ENCODE measurements at regions not wholly inside any gene's neighbourhood (a gene's known extent, or its start where the extent isn't known, plus 50 kb on each side); places are given as distances from the start of the nearest gene placed in this dataset.
A peak's percentile ranks its signal among the peaks of the same experiment; 100 is the strongest.

DNA sequence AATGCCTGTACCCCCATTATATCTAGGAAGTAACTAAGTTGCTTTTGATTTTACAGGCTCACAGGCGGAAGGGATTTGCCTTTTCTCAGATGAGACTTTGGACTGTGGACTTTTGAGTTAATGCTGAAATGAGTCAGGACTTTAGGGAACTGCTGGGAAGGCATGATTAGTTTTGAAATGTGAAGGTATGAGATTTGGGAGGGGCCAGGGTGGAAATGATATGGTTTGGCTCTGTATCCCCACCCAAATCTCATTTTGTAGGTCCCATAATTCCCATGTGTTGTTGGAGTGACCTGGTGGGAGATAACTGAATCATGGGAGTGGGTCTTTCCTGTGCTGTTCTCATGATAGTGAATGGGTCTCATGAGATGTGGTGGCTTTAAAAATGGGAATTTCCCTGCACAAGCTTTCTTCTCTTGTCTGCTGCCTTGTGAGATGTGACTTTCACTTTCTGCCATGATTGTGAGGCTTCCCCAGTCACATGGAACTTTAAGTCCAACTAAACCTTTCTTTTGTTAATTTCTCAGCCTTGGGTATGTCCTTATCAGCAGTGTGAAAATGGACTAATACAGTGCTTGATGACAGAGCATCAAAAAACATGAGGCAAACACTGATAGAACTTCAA, 1119.5 kb downstream of the PLA2G4A start:
- H3K27ac ChIP-seq = no peak overlapping the region
- H3K9ac ChIP-seq (ENCODE audit: insufficient read length) = no peak overlapping the region
- DNase-seq (ENCODE audit: low read depth, low spot score) = no peak
- TF ChIP-seq POLR2AphosphoS5 (IDR thresholded peaks at IDR 0.05; ENCODE audit: borderline replicate concordance, low read depth, low read length) (no peak), FOXP2 (optimal IDR thresholded peaks at IDR 0.05; ENCODE audit: control extremely low read depth, extremely low read length, insufficient read depth) (no peak), EZH2 (IDR thresholded peaks at IDR 0.05) (no peak)
- H3K4me3 ChIP-seq = no peak overlapping the region
- no peaks in the 10 kb centered on the region for H3K36me3 ChIP-seq (ENCODE audit: insufficient read depth, low read length)
- H3K9me3 ChIP-seq (ENCODE audit: low read depth, low read length) = no peaks in the 10 kb centered on the region

DNA sequence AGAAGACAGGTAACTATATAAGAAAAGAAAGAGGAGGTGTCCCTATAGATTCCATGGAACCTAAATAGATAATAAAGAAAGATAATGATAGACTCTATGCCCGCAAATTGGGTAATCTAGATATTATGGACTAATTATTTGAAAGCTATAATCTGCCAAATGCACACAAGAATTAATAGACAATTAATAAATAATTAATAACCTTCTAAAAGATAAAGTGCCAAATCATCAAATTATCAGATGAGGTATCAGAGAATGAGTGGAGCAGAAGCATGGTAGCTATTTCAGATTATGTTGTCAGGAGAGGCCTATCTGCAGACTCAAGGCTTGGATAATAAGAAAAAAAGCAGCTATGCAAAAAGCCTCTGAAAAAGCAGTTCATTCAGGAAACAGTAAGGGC, 1120.8 kb downstream of the PLA2G4A start:
- Histone ChIP-seq H3K4me3 (no peak overlapping the region), H3K9me3 (ENCODE audit: low read depth, low read length) (no peaks in the 10 kb centered on the region), H3K9ac (ENCODE audit: insufficient read length) (no peak overlapping the region), H3K36me3 (ENCODE audit: insufficient read depth, low read length) (no peaks in the 10 kb centered on the region), H3K27ac (no peak overlapping the region)
- TF ChIP-seq FOXP2 (optimal IDR thresholded peaks at IDR 0.05; ENCODE audit: control extremely low read depth, extremely low read length, insufficient read depth) = no peak
- no peak for TF ChIP-seq POLR2AphosphoS5 (IDR thresholded peaks at IDR 0.05; ENCODE audit: borderline replicate concordance, low read depth, low read length)
- no peak for TF ChIP-seq EZH2 (IDR thresholded peaks at IDR 0.05)
- no peak for DNase-seq (ENCODE audit: low read depth, low spot score)

DNA sequence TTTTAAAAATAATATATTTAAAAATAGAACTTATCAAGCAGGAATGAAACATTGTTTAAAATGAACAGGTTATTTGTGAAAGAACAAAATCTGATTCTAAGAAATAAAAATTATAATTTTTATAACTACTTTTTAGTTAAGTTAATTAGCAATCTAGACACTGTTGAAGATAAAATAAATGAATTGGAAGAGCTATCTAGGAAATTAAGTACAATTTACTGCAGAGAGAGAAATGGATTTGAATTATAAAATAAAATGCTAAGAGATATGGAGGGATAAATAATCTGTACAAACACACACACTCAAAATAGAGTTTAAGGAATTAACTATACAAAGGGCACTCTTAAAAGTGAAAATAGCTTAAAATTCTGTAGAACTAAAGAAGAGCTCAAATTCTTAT, 1123.1 kb downstream of the PLA2G4A start:
- TF ChIP-seq FOXP2 (optimal IDR thresholded peaks at IDR 0.05; ENCODE audit: control extremely low read depth, extremely low read length, insufficient read depth) (no peak), EZH2 (IDR thresholded peaks at IDR 0.05) (no peak), POLR2AphosphoS5 (IDR thresholded peaks at IDR 0.05; ENCODE audit: borderline replicate concordance, low read depth, low read length) (no peak)
- DNase-seq (ENCODE audit: low read depth, low spot score) = no peak
- H3K27ac ChIP-seq = no peak overlapping the region
- no peaks in the 10 kb centered on the region for H3K36me3 ChIP-seq (ENCODE audit: insufficient read depth, low read length)
- no peak overlapping the region for H3K9ac ChIP-seq (ENCODE audit: insufficient read length)
- H3K4me3 ChIP-seq = no peak overlapping the region
- no peaks in the 10 kb centered on the region for H3K9me3 ChIP-seq (ENCODE audit: low read depth, low read length)

DNA sequence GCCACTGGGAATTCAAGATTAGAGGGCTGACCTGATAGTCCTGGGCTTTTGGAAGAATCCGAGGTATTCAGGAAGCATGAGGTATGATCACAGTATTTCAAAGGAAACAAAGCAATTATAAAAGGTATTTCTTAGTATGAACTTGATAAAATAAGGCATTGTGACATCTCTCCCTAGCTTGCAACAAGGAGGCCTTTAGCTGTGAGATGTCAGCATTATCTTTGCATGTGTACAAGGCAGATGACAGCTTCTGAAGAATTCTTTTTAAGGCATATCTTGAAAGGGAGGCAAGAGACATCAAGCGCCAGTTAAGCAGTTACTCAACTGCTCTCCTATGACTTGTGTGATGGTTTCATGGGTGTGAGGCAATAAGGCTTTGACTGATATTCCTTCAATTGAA, 1123.7 kb downstream of the PLA2G4A start:
- no peaks in the 10 kb centered on the region for H3K36me3 ChIP-seq (ENCODE audit: insufficient read depth, low read length)
- H3K9me3 ChIP-seq (ENCODE audit: low read depth, low read length) = no peaks in the 10 kb centered on the region
- no peak for TF ChIP-seq EZH2 (IDR thresholded peaks at IDR 0.05)
- no peak overlapping the region for H3K4me3 ChIP-seq
- H3K27ac ChIP-seq = no peak overlapping the region
- DNase-seq (ENCODE audit: low read depth, low spot score) = no peak
- no peak overlapping the region for H3K9ac ChIP-seq (ENCODE audit: insufficient read length)

DNA sequence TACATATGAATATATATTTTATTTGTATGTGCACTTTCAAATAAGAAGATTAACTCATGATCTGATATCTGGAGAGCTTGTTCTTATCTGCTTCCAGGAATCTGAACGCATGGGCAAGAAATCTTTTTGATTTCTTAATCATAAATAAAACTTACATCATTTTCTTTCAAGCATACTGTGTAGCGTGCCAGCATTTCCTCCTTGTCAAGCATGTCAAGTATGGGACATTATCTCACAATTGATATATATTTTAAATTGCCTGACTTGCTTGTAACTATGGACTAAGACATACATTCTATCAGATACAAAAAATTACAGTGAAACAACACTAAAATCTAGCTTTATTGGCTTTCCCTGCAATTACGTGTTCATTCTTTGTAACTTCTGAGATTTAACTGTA, 1128.2 kb downstream of the PLA2G4A start:
- Histone ChIP-seq H3K36me3 (ENCODE audit: insufficient read depth, low read length) (no peaks in the 10 kb centered on the region), H3K27ac (no peak overlapping the region), H3K9ac (ENCODE audit: insufficient read length) (no peak overlapping the region), H3K9me3 (ENCODE audit: low read depth, low read length) (no peaks in the 10 kb centered on the region), H3K4me3 (no peak overlapping the region)
- DNase-seq (ENCODE audit: low read depth, low spot score) = peak; percentile 16
- TF ChIP-seq EZH2 (IDR thresholded peaks at IDR 0.05) = no peak
- no peak for TF ChIP-seq POLR2AphosphoS5 (IDR thresholded peaks at IDR 0.05; ENCODE audit: borderline replicate concordance, low read depth, low read length)
- no peak for TF ChIP-seq FOXP2 (optimal IDR thresholded peaks at IDR 0.05; ENCODE audit: control extremely low read depth, extremely low read length, insufficient read depth)

DNA sequence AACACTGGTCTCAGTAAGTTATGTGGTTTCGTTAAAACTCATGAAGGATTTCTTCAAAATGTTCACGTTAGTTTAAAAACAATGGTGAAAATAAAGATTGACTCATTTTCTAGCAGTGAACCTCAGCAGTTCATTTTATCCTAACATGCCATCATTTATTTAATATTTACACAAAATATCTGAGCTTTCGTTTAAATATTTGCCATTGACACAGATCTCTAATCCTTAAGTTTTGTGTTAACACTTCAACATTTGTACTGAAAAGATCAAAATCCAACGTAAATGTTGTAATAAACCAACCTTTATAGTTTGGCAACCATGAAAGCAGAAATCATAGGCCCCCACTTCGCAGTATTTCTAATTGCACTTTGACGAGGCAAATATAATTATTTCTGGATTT, 1129.5 kb downstream of the PLA2G4A start:
- H3K4me3 ChIP-seq = no peak overlapping the region
- TF ChIP-seq POLR2AphosphoS5 (IDR thresholded peaks at IDR 0.05; ENCODE audit: borderline replicate concordance, low read depth, low read length) (no peak), EZH2 (IDR thresholded peaks at IDR 0.05) (no peak), FOXP2 (optimal IDR thresholded peaks at IDR 0.05; ENCODE audit: control extremely low read depth, extremely low read length, insufficient read depth) (no peak)
- no peaks in the 10 kb centered on the region for H3K9me3 ChIP-seq (ENCODE audit: low read depth, low read length)
- DNase-seq (ENCODE audit: low read depth, low spot score) = no peak
- H3K9ac ChIP-seq (ENCODE audit: insufficient read length) = no peak overlapping the region
- H3K27ac ChIP-seq = no peak overlapping the region
- no peaks in the 10 kb centered on the region for H3K36me3 ChIP-seq (ENCODE audit: insufficient read depth, low read length)

DNA sequence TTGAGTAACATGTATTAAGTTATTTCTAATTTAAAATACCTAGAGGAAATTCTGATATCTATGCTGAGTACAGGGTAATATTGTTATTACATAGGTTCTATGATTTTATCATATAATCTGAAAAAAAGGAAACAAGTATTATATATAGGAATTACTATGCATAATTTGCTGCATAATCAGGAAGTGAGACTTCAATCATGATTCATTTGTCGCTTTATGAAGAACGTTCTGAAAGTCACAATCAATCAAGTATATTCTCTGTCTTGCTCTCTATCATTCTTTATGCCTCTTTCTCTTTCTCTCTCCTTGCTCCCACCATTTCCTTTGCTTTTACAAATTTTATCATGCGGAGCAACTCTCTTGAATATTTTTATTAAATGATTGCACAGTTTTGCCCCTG, 1130.3 kb downstream of the PLA2G4A start:
- H3K27ac ChIP-seq = no peak overlapping the region
- H3K9ac ChIP-seq (ENCODE audit: insufficient read length) = no peak overlapping the region
- H3K9me3 ChIP-seq (ENCODE audit: low read depth, low read length) = no peaks in the 10 kb centered on the region
- no peak for DNase-seq (ENCODE audit: low read depth, low spot score)
- no peak overlapping the region for H3K4me3 ChIP-seq
- TF ChIP-seq POLR2AphosphoS5 (IDR thresholded peaks at IDR 0.05; ENCODE audit: borderline replicate concordance, low read depth, low read length) (no peak), EZH2 (IDR thresholded peaks at IDR 0.05) (no peak), FOXP2 (optimal IDR thresholded peaks at IDR 0.05; ENCODE audit: control extremely low read depth, extremely low read length, insufficient read depth) (no peak)
- H3K36me3 ChIP-seq (ENCODE audit: insufficient read depth, low read length) = no peaks in the 10 kb centered on the region

DNA sequence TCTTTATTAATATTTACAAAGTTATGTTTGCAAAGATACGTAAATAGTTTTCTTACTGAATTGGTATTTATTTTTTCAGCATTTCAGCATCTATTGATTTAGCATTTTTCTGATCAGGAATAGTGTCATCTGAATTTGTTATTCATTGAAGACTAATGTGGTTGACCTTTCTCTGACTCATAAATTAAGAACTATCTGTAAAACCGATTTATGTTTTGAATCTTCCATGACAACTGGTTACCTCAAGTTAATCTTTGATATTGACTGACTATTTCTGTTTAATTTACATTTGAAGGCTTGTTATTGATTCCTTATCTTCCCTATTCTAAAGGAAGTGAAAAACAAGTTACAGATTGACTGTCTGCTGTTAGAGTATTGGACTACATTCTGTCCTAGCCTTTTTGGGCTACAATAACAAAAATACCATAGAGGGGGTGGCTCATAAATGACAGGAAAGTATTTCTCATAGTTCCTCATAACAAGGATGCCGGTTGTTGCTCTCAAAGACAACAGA, 1131.4 kb downstream of the PLA2G4A start:
- Histone ChIP-seq H3K9ac (ENCODE audit: insufficient read length) (no peak overlapping the region), H3K4me3 (no peak overlapping the region), H3K36me3 (ENCODE audit: insufficient read depth, low read length) (no peaks in the 10 kb centered on the region), H3K27ac (no peak overlapping the region), H3K9me3 (ENCODE audit: low read depth, low read length) (no peaks in the 10 kb centered on the region)
- TF ChIP-seq FOXP2 (optimal IDR thresholded peaks at IDR 0.05; ENCODE audit: control extremely low read depth, extremely low read length, insufficient read depth) (no peak), EZH2 (IDR thresholded peaks at IDR 0.05) (no peak), POLR2AphosphoS5 (IDR thresholded peaks at IDR 0.05; ENCODE audit: borderline replicate concordance, low read depth, low read length) (no peak)
- DNase-seq (ENCODE audit: low read depth, low spot score) = no peak

DNA sequence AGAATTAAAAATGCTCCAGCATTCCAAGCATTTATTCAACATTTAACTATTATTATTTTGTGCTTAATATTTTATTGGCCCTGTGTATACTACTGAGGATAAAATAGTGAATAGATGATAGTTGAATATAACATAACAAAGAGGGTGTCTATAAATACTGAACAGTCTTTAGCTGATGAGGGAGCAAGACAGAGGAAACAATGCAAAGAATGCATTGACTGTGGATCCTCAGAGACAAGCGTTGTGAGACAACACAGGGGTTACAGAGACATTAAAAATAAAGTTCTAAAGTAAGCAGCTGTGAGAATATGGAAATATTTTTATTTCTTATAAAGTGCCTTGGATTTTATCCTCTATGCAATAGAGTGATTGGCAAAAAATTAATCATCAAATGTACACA, 1133.1 kb downstream of the PLA2G4A start:
- Histone ChIP-seq H3K9ac (ENCODE audit: insufficient read length) (no peak overlapping the region), H3K36me3 (ENCODE audit: insufficient read depth, low read length) (no peaks in the 10 kb centered on the region), H3K4me3 (no peak overlapping the region), H3K27ac (no peak overlapping the region), H3K9me3 (ENCODE audit: low read depth, low read length) (no peaks in the 10 kb centered on the region)
- DNase-seq (ENCODE audit: low read depth, low spot score) = no peak
- no peak for TF ChIP-seq POLR2AphosphoS5 (IDR thresholded peaks at IDR 0.05; ENCODE audit: borderline replicate concordance, low read depth, low read length)
- TF ChIP-seq FOXP2 (optimal IDR thresholded peaks at IDR 0.05; ENCODE audit: control extremely low read depth, extremely low read length, insufficient read depth) = no peak

Measured in SK-N-MC (cell line).